ENCODE measurements at regions not wholly inside any gene's neighbourhood (a gene's known extent, or its start where the extent isn't known, plus 50 kb on each side); places are given as distances from the start of the nearest gene placed in this dataset.

DNA sequence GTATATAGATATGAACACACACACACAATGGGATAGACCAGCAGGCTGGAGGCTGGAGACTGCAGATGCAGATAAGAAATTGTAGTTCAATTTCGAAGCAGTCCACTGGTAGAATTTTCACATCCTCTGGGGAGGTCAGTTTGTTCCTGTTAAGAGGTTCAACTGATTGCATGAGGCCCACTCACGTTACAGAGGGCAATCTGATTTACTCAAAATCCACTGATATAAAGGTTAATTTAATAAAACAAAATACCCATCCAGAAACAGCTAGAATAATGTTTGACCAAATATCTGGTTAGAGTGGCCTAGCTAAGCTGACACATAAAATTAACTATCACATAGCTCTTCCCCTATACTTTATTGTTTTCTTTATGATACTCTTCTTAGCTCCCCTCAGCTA is 162.9 kb upstream of the SMIM30 start:
- TF ChIP-seq POLR2A (IDR thresholded peaks at IDR 0.05): no peak
- no peak for TF ChIP-seq CTCF (IDR thresholded peaks at IDR 0.05)
